Neuronal stem cell (in vitro differentiated cells): ENCODE measurements at regions not wholly inside any gene's neighbourhood (a gene's known extent, or its start where the extent isn't known, plus 50 kb on each side); places are given as distances from the start of the nearest gene placed in this dataset.

Source experiments
- DNase-seq: peaks from one replicate; pipeline ENCODE4 v3.0.0-alpha.2; 2013; ENCODE audit warnings: low spot score
- H2AFZ ChIP-seq: one replicate; pipeline ENCODE4 v1.6.1; 2013; ENCODE audit warnings: mild to moderate bottlenecking, low read length, inconsistent platforms
- H2AK5ac ChIP-seq: 2 replicates; pipeline ENCODE4 v1.6.1; 2013; ENCODE audit warnings: low read depth, mild to moderate bottlenecking, inconsistent platforms, low read length, moderate library complexity, mixed read lengths
- H2BK120ac ChIP-seq: 2 replicates; pipeline ENCODE4 v1.6.1; 2013; ENCODE audit warnings: low read depth, mild to moderate bottlenecking, inconsistent platforms, low read length, moderate library complexity, mixed read lengths
- H2BK12ac ChIP-seq: one replicate; pipeline ENCODE4 v1.6.1; 2013; ENCODE audit warnings: low read length, inconsistent platforms
- H2BK15ac ChIP-seq: 2 replicates; pipeline ENCODE4 v1.6.1; 2013; ENCODE audit warnings: mild to moderate bottlenecking, low read length, inconsistent platforms, mixed read lengths
- H2BK5ac ChIP-seq: one replicate; pipeline ENCODE4 v1.6.1; 2013; ENCODE audit warnings: inconsistent platforms, mild to moderate bottlenecking, low read length, moderate library complexity
- H3K14ac ChIP-seq: one replicate; pipeline ENCODE4 v1.6.1; 2013; ENCODE audit warnings: low read length, inconsistent platforms
- H3K18ac ChIP-seq: 2 replicates; pipeline ENCODE4 v1.6.1; 2013; ENCODE audit warnings: low read length, inconsistent platforms
- H3K23ac ChIP-seq: 2 replicates; pipeline ENCODE4 v1.6.1; 2013; ENCODE audit warnings: low read depth, mild to moderate bottlenecking, mixed read lengths, low read length, inconsistent platforms; ENCODE audit not compliant: poor library complexity
- H3K27ac ChIP-seq: replicated peaks from 3 replicates; pipeline ENCODE4 v1.5.1; 2013; ENCODE audit warnings: low read length, inconsistent platforms
- H3K27me3 ChIP-seq, 3 experiments: 2 replicates each; pipeline ENCODE4 v1.6.1; 2013; ENCODE audit warnings: low read length in 3 of 3, mild to moderate bottlenecking in 2 of 3, inconsistent platforms in 1 of 3, low read depth in 1 of 3, mixed read lengths in 1 of 3, moderate library complexity in 1 of 3; ENCODE audit not compliant: control insufficient read depth in 3 of 3, insufficient read depth in 3 of 3
- H3K36me3 ChIP-seq, 2 donors: replicated peaks in 1 of 2; 2 replicates each; pipeline ENCODE4 v1.6.1; 2013; ENCODE audit warnings: low read length in 2 of 2; ENCODE audit not compliant: control insufficient read depth in 2 of 2, insufficient read depth in 2 of 2
- H3K4ac ChIP-seq: 2 replicates; pipeline ENCODE4 v1.6.1; 2013; ENCODE audit warnings: inconsistent platforms, mild to moderate bottlenecking, low read length, moderate library complexity
- H3K4me1 ChIP-seq, 2 donors: 1 replicate in 1 of 2; 2 replicates in 1 of 2; pipeline ENCODE4 v1.6.1; 2013; ENCODE audit warnings: low read length in 2 of 2, low read depth in 1 of 2; ENCODE audit not compliant: control insufficient read depth in 2 of 2, insufficient read depth in 1 of 2
- H3K4me2 ChIP-seq: one replicate; pipeline ENCODE4 v1.6.1; 2013; ENCODE audit warnings: mild to moderate bottlenecking, low read length, inconsistent platforms; ENCODE audit not compliant: insufficient read depth, poor library complexity, severe bottlenecking
- H3K4me3 ChIP-seq, 2 donors: 2 replicates each; pipeline ENCODE4 v1.5.1; 2013; ENCODE audit warnings: low read length in 2 of 2, mild to moderate bottlenecking in 2 of 2, inconsistent platforms in 1 of 2, moderate library complexity in 1 of 2
- H3K79me1 ChIP-seq: one replicate; pipeline ENCODE4 v1.6.1; 2013; ENCODE audit warnings: low read depth, mild to moderate bottlenecking, inconsistent platforms, low read length, moderate library complexity
- H3K9ac ChIP-seq: one replicate; pipeline ENCODE4 v1.6.1; 2013; ENCODE audit warnings: mild to moderate bottlenecking, low read depth, low read length, inconsistent platforms; ENCODE audit not compliant: poor library complexity
- H3K9me3 ChIP-seq, 2 donors: replicated peaks in 1 of 2; 2 replicates each; pipeline versions ENCODE3 to v1.6.1; 2013; ENCODE audit warnings: low read length in 2 of 2, mild to moderate bottlenecking in 2 of 2, inconsistent platforms in 1 of 2, low read depth in 1 of 2, mixed read lengths in 1 of 2, moderate library complexity in 1 of 2; ENCODE audit not compliant: control insufficient read depth in 2 of 2, insufficient read depth in 1 of 2
- H4K8ac ChIP-seq: one replicate; pipeline ENCODE4 v1.6.1; 2013; ENCODE audit warnings: low read depth, mild to moderate bottlenecking, inconsistent platforms, low read length, moderate library complexity
- H4K91ac ChIP-seq: one replicate; pipeline ENCODE4 v1.6.1; 2013; ENCODE audit warnings: low read length, low read depth, mild to moderate bottlenecking, inconsistent platforms; ENCODE audit not compliant: poor library complexity
- WGBS, 2 donors: extraction: QIAGEN DNeasy Blood & Tissue Kit; methylation state at CpG; one replicate each; pipeline ENCODE4 v1.1.7; 2013; ENCODE audit warnings: missing lambda C conversion rate in 2 of 2, mixed read lengths in 1 of 2; ENCODE audit not compliant: insufficient read length in 2 of 2, insufficient replicate concordance in 1 of 2; ENCODE audit errors: extremely low coverage in 2 of 2; 5-methylcytosine and 5-hydroxymethylcytosine counted together

GRCh38 chr15:93585012-93585411, 496.0 kb upstream of the RGMA start:
- WGBS, 2 donors, result no CpG with 5 or more reads among the region's 2 CpGs
- H4K91ac ChIP-seq, result no peak overlapping the region
- no peak overlapping the region for H3K4ac ChIP-seq
- no peak overlapping the region for H2BK5ac ChIP-seq
- H2AK5ac ChIP-seq, result no peak overlapping the region
- H3K9me3 ChIP-seq, result peaks cover 0 to 30% of the 10 kb centered on the region in 2 donors
- H3K27ac ChIP-seq, result no peak overlapping the region
- H3K4me2 ChIP-seq, result no peak overlapping the region
- no peak overlapping the region for H2BK12ac ChIP-seq
- H3K79me1 ChIP-seq, result no peaks in the 10 kb centered on the region
- H2AFZ ChIP-seq, result no peak overlapping the region
- no peak overlapping the region for H3K4me3 ChIP-seq
- no peak overlapping the region for H3K18ac ChIP-seq
- no peak overlapping the region for H3K14ac ChIP-seq
- H3K23ac ChIP-seq, result no peak overlapping the region
- H3K4me1 ChIP-seq, result no peaks in the 10 kb centered on the region
- H4K8ac ChIP-seq, result no peak overlapping the region
- H3K27me3 ChIP-seq, result no peaks in the 10 kb centered on the region
- no peak overlapping the region for H3K9ac ChIP-seq
- H2BK120ac ChIP-seq, result no peak overlapping the region
- peaks cover 0 to 55% of the 10 kb centered on the region in 2 donors for H3K36me3 ChIP-seq
- no peak for DNase-seq
- H2BK15ac ChIP-seq, result no peak overlapping the region

DNA sequence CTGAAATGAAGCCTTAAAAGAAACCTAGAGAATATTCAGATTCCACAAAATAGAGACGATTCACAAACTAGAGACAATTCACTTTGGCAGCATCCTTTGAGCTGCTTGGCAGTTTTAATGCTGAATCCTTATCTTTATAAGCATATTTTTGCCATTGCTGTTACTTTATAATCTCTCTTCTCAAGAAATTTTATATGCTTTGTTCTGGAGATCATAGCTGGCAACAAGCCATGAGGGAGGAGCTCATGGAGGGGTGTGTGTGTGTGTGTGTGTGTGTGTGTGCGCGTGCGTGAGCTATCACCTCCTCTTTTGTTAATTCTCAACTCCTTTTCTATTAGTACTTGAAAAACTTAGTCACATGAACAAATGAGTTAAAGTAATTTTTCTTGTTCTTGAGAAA, 495.0 kb upstream of the RGMA start:
- no peak for DNase-seq
- no peak overlapping the region for H4K8ac ChIP-seq
- WGBS, 2 donors, result no CpG with 5 or more reads among the region's 4 CpGs

GRCh38 chr15:93583552-93583951, 494.5 kb upstream of the RGMA start:
- no CpG with 5 or more reads among the region's 3 CpGs for WGBS, 2 donors
- H3K9ac ChIP-seq, result no peak overlapping the region
- H4K8ac ChIP-seq, result no peak overlapping the region
- H3K79me1 ChIP-seq, result no peaks in the 10 kb centered on the region
- H3K23ac ChIP-seq, result no peak overlapping the region
- no peak overlapping the region for H3K18ac ChIP-seq
- H2BK12ac ChIP-seq, result no peak overlapping the region
- no peak overlapping the region for H3K4me2 ChIP-seq
- no peak overlapping the region for H3K27ac ChIP-seq
- H2BK5ac ChIP-seq, result no peak overlapping the region
- no peak overlapping the region for H2BK15ac ChIP-seq
- no peak overlapping the region for H2AK5ac ChIP-seq
- DNase-seq, result no peak
- H3K9me3 ChIP-seq, result peaks cover 3 to 44% of the 10 kb centered on the region in 2 donors
- no peaks in the 10 kb centered on the region for H3K27me3 ChIP-seq
- H4K91ac ChIP-seq, result no peak overlapping the region
- no peaks in the 10 kb centered on the region for H3K4me1 ChIP-seq
- no peak overlapping the region for H3K4ac ChIP-seq
- no peak overlapping the region for H2BK120ac ChIP-seq
- H2AFZ ChIP-seq, result no peak overlapping the region
- H3K14ac ChIP-seq, result no peak overlapping the region
- no peak overlapping the region for H3K4me3 ChIP-seq
- peaks cover 0 to 52% of the 10 kb centered on the region in 2 donors for H3K36me3 ChIP-seq

More for the DNA sequence above, 495.0 kb upstream of the RGMA start:
- Histone ChIP-seq H3K9ac (no peak overlapping the region), H3K4me1 (no peaks in the 10 kb centered on the region), H2BK5ac (no peak overlapping the region), H3K27me3 (no peaks in the 10 kb centered on the region), H3K4ac (no peak overlapping the region), H2AK5ac (no peak overlapping the region), H2BK120ac (no peak overlapping the region), H3K18ac (no peak overlapping the region), H4K91ac (no peak overlapping the region), H3K14ac (no peak overlapping the region), H3K4me2 (no peak overlapping the region), H3K4me3 (no peak overlapping the region), H3K27ac (no peak overlapping the region), H2BK12ac (no peak overlapping the region), H3K9me3 (peaks cover 0 to 40% of the 10 kb centered on the region in 2 donors), H3K23ac (no peak overlapping the region), H3K79me1 (no peaks in the 10 kb centered on the region), H2BK15ac (no peak overlapping the region), H3K36me3 (peaks cover 0 to 54% of the 10 kb centered on the region in 2 donors), H2AFZ (no peak overlapping the region)

GRCh38 chr15:93570527-93570926, 481.5 kb upstream of the RGMA start:
- Histone ChIP-seq H3K23ac (no peak overlapping the region), H3K9me3 (peaks cover 0 to 5% of the 10 kb centered on the region in 2 donors), H4K91ac (no peak overlapping the region), H3K27me3 (no peaks in the 10 kb centered on the region), H3K18ac (no peak overlapping the region), H3K4me1 (peaks cover 4 to 5% of the 10 kb centered on the region in 2 donors), H2AK5ac (no peak overlapping the region), H3K4me3 (no peak overlapping the region), H4K8ac (no peak overlapping the region), H3K79me1 (no peaks in the 10 kb centered on the region), H3K27ac (no peak overlapping the region), H2BK12ac (no peak overlapping the region), H2BK5ac (no peak overlapping the region), H2BK15ac (no peak overlapping the region), H3K4ac (no peak overlapping the region), H3K14ac (no peak overlapping the region), H2BK120ac (no peak overlapping the region), H3K4me2 (no peak overlapping the region), H2AFZ (no peak overlapping the region), H3K36me3 (peaks cover 0 to 35% of the 10 kb centered on the region in 2 donors), H3K9ac (no peak overlapping the region)
- no CpG with 5 or more reads among the region's 7 CpGs for WGBS, 2 donors
- no peak for DNase-seq
